ENCODE measurements at regions not wholly inside any gene's neighbourhood (a gene's known extent, or its start where the extent isn't known, plus 50 kb on each side); places are given as distances from the start of the nearest gene placed in this dataset.

DNA sequence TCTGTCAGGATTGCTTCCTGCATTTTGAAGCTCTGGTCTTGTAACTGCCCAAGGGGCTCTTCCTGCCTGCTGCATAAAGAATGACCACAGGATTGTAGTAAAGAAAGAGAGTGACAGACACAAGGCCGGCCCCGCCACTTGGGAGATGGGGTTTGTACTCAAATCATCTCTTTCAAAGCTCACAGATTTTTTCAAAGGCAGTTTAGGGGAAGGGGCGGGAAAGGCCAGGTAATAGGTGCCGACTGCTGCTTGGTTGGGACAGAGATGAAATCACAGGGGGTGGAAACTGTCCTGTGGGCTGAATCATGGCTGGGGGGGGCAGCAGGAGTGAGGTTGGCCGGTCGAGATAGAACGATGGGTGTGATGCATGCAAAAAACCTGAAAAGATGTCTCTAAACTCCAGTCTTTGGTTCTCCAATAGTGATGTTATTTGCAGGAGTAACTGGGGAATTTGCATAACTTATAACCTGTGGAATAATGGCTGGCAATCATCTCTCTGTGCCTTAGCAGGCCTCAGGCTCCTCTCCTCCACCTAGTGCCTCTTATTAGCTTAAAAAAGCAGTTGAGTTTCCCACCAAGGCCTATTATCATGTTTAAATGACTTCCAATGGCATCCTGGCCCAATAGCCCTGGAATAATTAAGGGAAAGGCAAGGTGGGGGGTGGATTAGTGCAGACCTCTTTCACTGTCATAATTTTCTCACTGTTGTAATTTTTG is 778.4 kb upstream of the FRG1 start:
- TF ChIP-seq, protein P1, sequence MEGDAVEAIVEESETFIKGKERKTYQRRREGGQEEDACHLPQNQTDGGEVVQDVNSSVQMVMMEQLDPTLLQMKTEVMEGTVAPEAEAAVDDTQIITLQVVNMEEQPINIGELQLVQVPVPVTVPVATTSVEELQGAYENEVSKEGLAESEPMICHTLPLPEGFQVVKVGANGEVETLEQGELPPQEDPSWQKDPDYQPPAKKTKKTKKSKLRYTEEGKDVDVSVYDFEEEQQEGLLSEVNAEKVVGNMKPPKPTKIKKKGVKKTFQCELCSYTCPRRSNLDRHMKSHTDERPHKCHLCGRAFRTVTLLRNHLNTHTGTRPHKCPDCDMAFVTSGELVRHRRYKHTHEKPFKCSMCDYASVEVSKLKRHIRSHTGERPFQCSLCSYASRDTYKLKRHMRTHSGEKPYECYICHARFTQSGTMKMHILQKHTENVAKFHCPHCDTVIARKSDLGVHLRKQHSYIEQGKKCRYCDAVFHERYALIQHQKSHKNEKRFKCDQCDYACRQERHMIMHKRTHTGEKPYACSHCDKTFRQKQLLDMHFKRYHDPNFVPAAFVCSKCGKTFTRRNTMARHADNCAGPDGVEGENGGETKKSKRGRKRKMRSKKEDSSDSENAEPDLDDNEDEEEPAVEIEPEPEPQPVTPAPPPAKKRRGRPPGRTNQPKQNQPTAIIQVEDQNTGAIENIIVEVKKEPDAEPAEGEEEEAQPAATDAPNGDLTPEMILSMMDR (IDR thresholded peaks at IDR 0.05), result no peak
- TF ChIP-seq POLR2A (IDR thresholded peaks at IDR 0.05), result no peak

All from lower leg skin (tissue), 3 donors.